GM19395 (cell line): ENCODE measurements at regions not wholly inside any gene's neighbourhood (a gene's known extent, or its start where the extent isn't known, plus 50 kb on each side); places are given as distances from the start of the nearest gene placed in this dataset.

Source experiments
- ATAC-seq: cut with Tn5 transposase; IDR thresholded peaks from one replicate; pipeline ENCODE4 v1.9.1; 2021; ENCODE audit warnings: mild to moderate bottlenecking, moderate library complexity; ENCODE audit not compliant: unreplicated experiment

GRCh38 chr7:21028186-21028585, 241.5 kb upstream of the SP8 start:
- no peak for ATAC-seq

- no peak for ATAC-seq
Measured at GRCh38 chr7:21028599-21028998, 241.9 kb upstream of the SP8 start.

- ATAC-seq: no peak
Measured at GRCh38 chr7:21029006-21029405, 242.3 kb upstream of the SP8 start.

DNA sequence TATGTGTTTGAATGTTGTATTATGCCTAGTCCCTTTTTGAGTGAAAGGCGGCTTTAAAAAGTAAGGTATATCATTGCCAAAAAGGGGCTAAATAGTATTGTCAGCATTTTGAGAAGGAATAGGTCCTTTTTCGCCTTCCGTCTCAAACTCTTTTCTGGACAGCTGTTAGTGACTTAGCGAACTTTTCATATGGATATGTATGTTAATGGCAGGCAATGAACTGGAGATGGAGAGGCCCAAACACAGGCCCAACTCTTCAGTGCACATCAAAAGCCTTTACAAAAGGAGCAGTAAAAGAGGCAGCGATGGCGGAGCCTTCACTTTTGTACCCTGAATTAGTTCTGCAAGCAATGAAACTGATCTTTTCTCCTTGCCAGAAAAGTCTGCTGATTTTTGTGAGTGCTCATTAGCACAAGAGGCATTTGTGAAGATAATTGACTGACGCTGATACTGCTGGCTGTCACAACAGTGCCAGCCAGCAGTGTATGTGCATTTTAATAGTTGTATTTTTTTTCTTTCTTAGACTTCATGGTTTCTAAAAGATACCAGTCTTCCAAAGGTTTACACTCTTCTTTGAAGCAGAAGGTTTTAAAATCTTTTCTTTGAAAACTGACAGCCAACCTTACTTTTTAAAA, 243.7 kb upstream of the SP8 start:
- ATAC-seq: no peak

DNA sequence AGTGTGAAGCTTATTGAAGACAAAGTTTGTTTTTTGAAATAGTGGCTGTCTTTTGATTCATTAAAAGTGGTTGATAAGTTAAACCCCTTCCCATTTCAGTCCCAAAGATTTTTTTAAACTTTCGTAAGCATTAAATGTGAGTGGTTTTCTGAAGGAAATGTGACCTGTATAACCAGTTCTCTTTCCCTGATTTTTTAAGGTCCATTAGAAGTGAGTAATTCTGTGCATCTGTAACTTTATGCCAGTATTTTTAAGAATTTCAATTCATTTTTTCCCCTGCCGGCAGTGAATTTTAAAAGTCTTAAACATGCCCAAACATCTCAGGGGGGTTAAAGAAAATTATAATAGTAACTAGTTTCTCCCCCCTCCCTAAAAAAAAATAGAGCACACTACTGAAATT, 254.6 kb upstream of the SP8 start:
- no peak for ATAC-seq

- no peak for ATAC-seq
Measured at GRCh38 chr7:21041666-21042065, 255.0 kb upstream of the SP8 start.

GRCh38 chr7:21044384-21044783, 257.7 kb upstream of the SP8 start:
- no peak for ATAC-seq

GRCh38 chr7:21044913-21045568, 258.4 kb upstream of the SP8 start:
- no peak for ATAC-seq

DNA sequence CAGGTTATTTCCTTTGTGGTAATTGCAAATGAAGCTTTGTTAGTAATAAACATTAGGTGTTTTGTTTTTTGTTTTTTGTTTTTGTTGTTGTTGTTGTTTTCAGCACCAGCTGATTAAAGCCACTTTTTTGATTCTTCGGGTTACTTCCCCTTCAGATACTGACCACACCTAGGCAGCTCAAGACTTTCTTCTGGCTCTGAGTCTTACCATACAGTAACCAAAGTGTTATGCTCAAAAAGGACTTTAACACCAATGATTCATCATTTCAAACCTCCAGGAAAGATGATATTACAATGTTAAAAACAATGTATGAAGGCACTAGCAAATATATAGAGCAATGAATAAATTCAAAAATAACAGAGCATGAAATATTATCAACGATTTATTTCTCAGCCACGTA, 265.2 kb upstream of the SP8 start:
- ATAC-seq: no peak

DNA sequence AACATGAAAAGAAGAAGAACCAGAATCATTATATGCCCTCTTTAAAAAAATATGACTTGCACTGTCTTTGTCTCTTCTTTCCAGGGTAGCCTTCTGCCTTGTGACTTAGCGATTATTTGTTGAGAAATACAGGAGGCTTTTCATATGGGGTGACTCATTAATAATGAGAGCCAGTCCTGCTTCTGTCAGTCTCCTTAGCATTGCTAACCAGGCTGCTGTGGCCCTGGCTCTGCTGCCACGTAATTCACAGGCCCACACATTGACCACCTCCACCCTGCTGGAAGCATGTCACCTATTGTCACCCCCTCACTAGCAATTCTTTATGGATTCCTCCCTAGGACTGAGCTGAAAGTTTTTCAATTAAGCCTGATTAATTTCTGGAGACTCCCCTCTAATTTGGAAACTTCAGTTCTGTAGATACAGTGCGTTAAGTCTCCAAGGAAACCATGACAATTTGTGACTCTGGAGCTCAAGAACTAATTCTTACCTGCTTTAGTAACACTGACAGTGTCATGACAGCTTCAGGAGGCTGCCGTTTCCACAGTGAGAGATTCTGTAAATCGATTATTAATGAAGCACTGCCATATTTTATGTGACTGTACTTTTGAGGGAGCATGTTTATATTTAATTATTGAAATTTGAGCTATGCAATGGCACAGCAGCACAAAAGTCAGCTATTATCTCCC, 267.9 kb upstream of the SP8 start:
- ATAC-seq: no peak

DNA sequence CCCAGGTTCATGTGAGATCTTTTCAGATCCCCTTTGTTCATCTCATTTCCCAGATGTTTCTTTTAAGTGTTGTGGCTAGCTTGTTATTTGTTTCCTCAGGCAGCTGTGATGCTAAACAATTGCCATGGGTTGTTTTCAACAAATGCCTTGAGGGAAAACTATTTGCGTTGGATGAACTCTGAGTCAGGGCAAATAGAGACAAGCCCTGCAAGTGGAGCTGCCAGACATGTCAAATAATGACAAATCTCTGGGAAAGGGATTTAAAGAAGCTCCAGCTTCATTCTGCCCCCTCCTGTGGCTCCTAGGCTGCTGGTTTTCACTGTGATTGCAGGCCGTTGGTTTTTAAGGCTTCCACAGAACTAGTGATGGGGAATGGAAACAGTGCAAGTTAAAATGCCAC, 272.4 kb upstream of the SP8 start:
- no peak for ATAC-seq

DNA sequence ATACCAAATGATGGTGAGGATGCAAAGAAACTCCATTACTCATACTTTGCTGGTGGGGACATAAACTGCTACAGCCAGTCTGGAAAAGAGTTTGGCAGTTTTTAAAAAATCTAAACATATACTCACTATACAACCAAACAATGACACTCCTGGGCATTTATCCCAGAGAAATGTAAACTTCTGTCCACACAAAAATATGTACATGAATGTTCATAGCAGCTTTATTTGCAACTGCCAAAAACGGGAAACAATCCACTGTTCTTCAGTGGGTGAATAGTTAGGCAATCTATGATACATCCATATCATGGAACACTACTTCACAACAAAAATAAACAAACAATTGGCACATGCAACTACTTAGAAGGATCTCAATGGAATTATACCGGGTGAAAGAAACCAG, 276.4 kb upstream of the SP8 start:
- no peak for ATAC-seq

- no peak for ATAC-seq
Measured at GRCh38 chr7:21064698-21065648, 278.3 kb upstream of the SP8 start.

GRCh38 chr7:21066221-21066620, 279.5 kb upstream of the SP8 start:
- ATAC-seq: no peak

DNA sequence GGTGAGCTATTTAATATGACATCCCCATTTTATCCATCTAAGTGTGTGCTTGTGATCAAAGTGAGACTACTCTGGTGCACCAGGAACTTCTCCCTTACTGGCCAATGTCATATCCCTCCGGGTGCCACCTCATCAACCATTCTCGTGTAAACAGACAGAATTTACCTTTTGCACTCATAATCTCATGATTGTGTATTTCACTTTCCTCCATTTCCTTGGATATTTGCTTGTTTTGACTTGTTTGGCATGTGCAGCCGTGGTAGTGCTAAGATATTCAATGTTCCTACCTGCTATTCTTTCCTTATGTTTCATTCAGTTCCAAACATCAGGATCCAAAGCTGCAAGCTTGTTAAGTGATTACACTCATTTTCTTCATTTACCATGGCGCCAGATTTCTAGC, 280.5 kb upstream of the SP8 start:
- no peak for ATAC-seq

GRCh38 chr7:21070571-21071090, 283.9 kb upstream of the SP8 start:
- no peak for ATAC-seq

DNA sequence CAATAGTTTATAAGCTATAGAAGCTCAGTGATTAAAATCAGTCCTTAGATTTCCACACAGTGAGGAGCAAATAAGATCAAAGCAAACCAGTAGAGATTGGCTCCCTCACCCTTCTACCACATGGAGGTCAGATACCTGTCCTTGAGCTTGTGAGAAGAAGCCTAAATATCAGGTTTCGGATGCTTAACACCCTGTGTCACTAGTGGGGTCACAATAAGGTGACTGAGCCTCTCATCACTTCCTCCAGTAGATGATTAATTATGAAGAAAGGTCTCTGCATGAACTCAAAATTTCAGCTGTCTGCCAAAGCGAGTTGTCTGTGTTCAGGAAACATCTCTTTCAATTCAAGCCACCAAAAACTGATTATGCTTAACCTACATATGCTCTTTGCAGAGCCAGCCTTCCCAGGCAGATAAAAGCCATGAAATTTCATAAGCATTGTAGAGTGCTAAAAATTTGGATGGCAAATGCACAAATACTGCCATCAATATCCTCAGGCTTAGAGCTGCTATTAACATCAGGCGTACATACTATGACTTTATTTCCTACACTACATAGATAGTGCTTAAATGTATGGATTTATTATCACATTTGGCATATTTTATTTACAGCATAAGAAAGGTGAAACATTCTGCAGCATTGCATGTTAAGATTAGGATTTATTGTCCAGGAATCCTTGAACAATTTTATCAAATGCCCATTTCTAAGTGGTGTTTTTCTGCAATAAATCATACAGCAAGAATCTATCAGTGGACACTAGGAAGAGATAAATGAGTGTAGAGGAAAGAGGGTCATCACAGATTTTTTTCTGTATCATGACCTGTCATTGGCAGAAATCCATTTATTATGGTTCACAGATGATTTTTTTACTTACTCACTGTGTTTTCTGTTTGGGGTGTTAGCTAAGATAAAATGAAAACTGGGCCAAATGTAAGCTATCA, 285.1 kb upstream of the SP8 start:
- ATAC-seq: peak; percentile 65

DNA sequence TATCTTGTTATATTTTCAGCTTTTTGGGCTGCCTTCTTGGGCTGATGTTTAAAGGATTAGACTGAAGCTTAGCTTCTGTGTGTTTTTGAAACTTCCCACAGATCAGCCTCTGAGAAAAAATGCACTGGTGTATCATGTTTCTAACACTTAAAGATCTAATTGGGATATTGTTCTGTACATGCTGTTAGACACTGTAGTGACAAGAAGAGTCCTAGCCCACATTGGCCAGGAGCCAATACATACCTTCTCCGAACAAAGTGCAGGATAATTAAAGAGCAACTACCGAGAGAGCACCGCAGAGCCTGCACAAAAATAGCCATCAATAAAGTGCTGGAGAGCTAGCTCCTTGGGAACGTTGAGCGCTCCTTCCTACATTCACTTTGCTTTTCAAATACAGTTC, 289.4 kb upstream of the SP8 start:
- ATAC-seq: no peak

DNA sequence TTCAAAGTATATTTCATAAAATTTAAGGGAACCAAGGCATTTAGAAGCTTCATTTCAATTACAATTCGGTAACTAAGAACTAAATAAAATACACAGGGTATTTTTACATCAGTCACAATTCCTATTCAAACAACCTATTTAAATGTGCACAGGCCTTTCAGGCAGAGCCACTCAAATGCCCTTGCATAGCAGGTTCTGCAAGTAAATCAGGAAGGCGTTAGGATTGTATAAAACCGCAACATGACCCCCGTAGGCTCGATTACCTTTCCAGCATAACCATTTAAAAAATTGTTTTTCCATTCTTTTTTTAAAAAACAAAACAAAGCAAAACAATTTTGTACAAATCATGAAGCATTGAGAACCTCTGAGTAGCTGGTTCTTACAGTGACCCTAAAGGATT, 289.9 kb upstream of the SP8 start:
- no peak for ATAC-seq

- no peak for ATAC-seq
Measured at GRCh38 chr7:21077602-21078001, 290.9 kb upstream of the SP8 start.
